ENCODE measurements at regions not wholly inside any gene's neighbourhood (a gene's known extent, or its start where the extent isn't known, plus 50 kb on each side); places are given as distances from the start of the nearest gene placed in this dataset.

- no peak overlapping the region for H2AFZ ChIP-seq (ENCODE audit: low read length)
- H3K9me3 ChIP-seq (ENCODE audit: control insufficient read depth, low read depth, low read length), result no peaks in the 10 kb centered on the region
- H3K79me1 ChIP-seq (ENCODE audit: insufficient read depth, low read depth, low read length, poor library complexity, severe bottlenecking), result no peaks in the 10 kb centered on the region
- H3K23me2 ChIP-seq (ENCODE audit: insufficient read length, low read depth, low read length, poor library complexity, severe bottlenecking), result no peaks in the 10 kb centered on the region
- H3T11ph ChIP-seq (ENCODE audit: low read length), result no peak overlapping the region
- H3K14ac ChIP-seq (ENCODE audit: insufficient read depth, low read length), result no peak overlapping the region
- Mint-ChIP-seq H3K27ac (no peak overlapping the region), H3K9me3 (peaks cover 0 to under 1% of the 10 kb centered on the region in 2 experiments; a peak in 2 of 5 replicates), H3K36me3 (ENCODE audit: insufficient read depth in 1 of 3, low read depth in 3 of 3) (no peaks in the 10 kb centered on the region), H3K4me3 (no peak overlapping the region), H3K4me1 (peaks cover 6 to 27% of the 10 kb centered on the region in 2 experiments), H3K27me3 (ENCODE audit: low read depth) (peaks cover 2% of the 10 kb centered on the region)
- H3K4me1 ChIP-seq (ENCODE audit: insufficient read depth, low read length), result no peaks in the 10 kb centered on the region; the same call in 1 of the 2 replicates
- no peak overlapping the region for H3K18ac ChIP-seq (ENCODE audit: insufficient read length, low read depth, low read length)
- H2BK20ac ChIP-seq (ENCODE audit: low read depth, low read length, poor library complexity, severe bottlenecking), result no peak overlapping the region
- H3K27me3 ChIP-seq (ENCODE audit: insufficient read depth, low read length), result no peaks in the 10 kb centered on the region
- no peak for TF ChIP-seq CTCF (conservative IDR thresholded peaks at IDR 0.05)
- no peak overlapping the region for H3K9ac ChIP-seq (ENCODE audit: extremely low read depth, insufficient read length, low read length)
- H4K5ac ChIP-seq (ENCODE audit: insufficient read length, low read depth, low read length), result no peak overlapping the region
- no peaks in the 10 kb centered on the region for H4K20me1 ChIP-seq (ENCODE audit: control insufficient read depth, insufficient read depth, insufficient read length)
- no CpG with 5 or more reads among the region's 5 CpGs for WGBS (ENCODE audit: extremely low coverage, insufficient read length, low lambda C conversion rate)
- H3K4ac ChIP-seq (ENCODE audit: low read depth, low read length), result no peak overlapping the region
- no peak overlapping the region for H2AK5ac ChIP-seq (ENCODE audit: insufficient read length, low read length)
- H2BK12ac ChIP-seq (ENCODE audit: insufficient read length, low read depth, low read length), result no peak overlapping the region
- H2BK120ac ChIP-seq (ENCODE audit: low read depth, low read length, poor library complexity, severe bottlenecking), result no peak overlapping the region
- H3K56ac ChIP-seq (ENCODE audit: insufficient read length, low read depth, low read length), result no peak overlapping the region
- no peak overlapping the region for H3K27ac ChIP-seq (ENCODE audit: insufficient read length, low read depth, low read length)
- no peak for DNase-seq
- H4K91ac ChIP-seq (ENCODE audit: insufficient read length, low read depth, low read length), result no peak overlapping the region
- no peak overlapping the region for H2BK15ac ChIP-seq (ENCODE audit: low read depth, low read length)
- no peak overlapping the region for H4K8ac ChIP-seq (replicated peaks; ENCODE audit: insufficient read length, low read depth, low read length)
- H3K4me2 ChIP-seq (ENCODE audit: insufficient read depth, insufficient read length, low read length), result no peak overlapping the region
- no peak overlapping the region for H3K23ac ChIP-seq (ENCODE audit: insufficient read length, low read depth, low read length)
- no peak overlapping the region for H2BK5ac ChIP-seq (ENCODE audit: insufficient read length, low read length)
- H3K79me2 ChIP-seq (ENCODE audit: insufficient read depth, low read length), result no peaks in the 10 kb centered on the region
Measured at GRCh38 chr2:54374591-54375364, 81.3 kb upstream of the SPTBN1 start.

Data from H9 (cell line).